Choroid plexus epithelial cell (primary cell): ENCODE measurements at regions not wholly inside any gene's neighbourhood (a gene's known extent, or its start where the extent isn't known, plus 50 kb on each side); places are given as distances from the start of the nearest gene placed in this dataset.

Source experiments
- DNase-seq: peaks from one replicate; pipeline ENCODE4 v3.0.0-alpha.2; 2010; ENCODE audit warnings: low read depth
- H3K4me3 ChIP-seq: 2 replicates; pipeline ENCODE4 v1.5.1; 2011; ENCODE audit warnings: low read depth, mild to moderate bottlenecking, control low read depth, low read length, moderate library complexity
- CTCF ChIP-seq: conservative IDR thresholded peaks from 2 replicates; pipeline ENCODE4 v1.5.1; 2011; ENCODE audit warnings: low read depth, mild to moderate bottlenecking, control low read depth, inconsistent platforms, low read length, moderate library complexity

GRCh38 chr1:213423605-213424004 is 372.6 kb downstream of the RPS6KC1 start:
- no peak for TF ChIP-seq CTCF
- no peak overlapping the region for H3K4me3 ChIP-seq
- no peak for DNase-seq

GRCh38 chr1:213425376-213426030 is 374.5 kb downstream of the RPS6KC1 start:
- no peak overlapping the region for H3K4me3 ChIP-seq
- no peak for TF ChIP-seq CTCF
- DNase-seq = no peak

GRCh38 chr1:213429642-213430041 is 378.6 kb downstream of the RPS6KC1 start:
- no peak for TF ChIP-seq CTCF
- H3K4me3 ChIP-seq = no peak overlapping the region

GRCh38 chr1:213435715-213436114 is 384.7 kb downstream of the RPS6KC1 start:
- no peak for TF ChIP-seq CTCF
- no peak overlapping the region for H3K4me3 ChIP-seq
- DNase-seq = no peak

More at GRCh38 chr1:213429642-213430041, 378.6 kb downstream of the RPS6KC1 start:
- DNase-seq = no peak

GRCh38 chr1:213438339-213438738 is 387.3 kb downstream of the RPS6KC1 start:
- no peak overlapping the region for H3K4me3 ChIP-seq
- TF ChIP-seq CTCF = no peak
- DNase-seq = no peak

GRCh38 chr1:213439703-213440102 is 388.7 kb downstream of the RPS6KC1 start:
- H3K4me3 ChIP-seq = no peak overlapping the region
- no peak for TF ChIP-seq CTCF
- DNase-seq = no peak

- no peak overlapping the region for H3K4me3 ChIP-seq
- no peak for TF ChIP-seq CTCF
- DNase-seq = no peak
Measured at GRCh38 chr1:213440766-213441165, 389.7 kb downstream of the RPS6KC1 start.
